Sigmoid colon (tissue), 3 donors: ENCODE measurements at regions not wholly inside any gene's neighbourhood (a gene's known extent, or its start where the extent isn't known, plus 50 kb on each side); places are given as distances from the start of the nearest gene placed in this dataset.

Experiments used
- CTCF ChIP-seq, 4 experiments: fragments of 450-650 bp in 3 of 4; fragments of 200-600 bp in 1 of 4; IDR thresholded peaks; one replicate each; pipeline ENCODE4 v1.5.1; 2016 to 2019; ENCODE audit warnings: antibody characterized with exemption in 4 of 4, mild to moderate bottlenecking in 3 of 4, moderate library complexity in 2 of 4
- POLR2A ChIP-seq, 2 donors: fragments of 450-650 bp; IDR thresholded peaks; one replicate each; pipeline ENCODE4 v1.6.1; 2016; ENCODE audit warnings: antibody characterized with exemption in 2 of 2, mild to moderate bottlenecking in 2 of 2, moderate library complexity in 2 of 2

GRCh38 chr11:112644410-112645131 lies 316.6 kb upstream of the NCAM1 start:
- TF ChIP-seq POLR2A (IDR thresholded peaks at IDR 0.05), result no peak
- TF ChIP-seq CTCF (IDR thresholded peaks at IDR 0.05), result no peak
